GM21423 (cell line): ENCODE measurements at regions not wholly inside any gene's neighbourhood (a gene's known extent, or its start where the extent isn't known, plus 50 kb on each side); places are given as distances from the start of the nearest gene placed in this dataset.
"Not testable (repeated sequence)": the region's sequence is repeated elsewhere in the genome, so short reads cannot be mapped to it uniquely, and the experiment has no call there.

ENCODE experiments used
- ATAC-seq: cut with Tn5 transposase; IDR thresholded peaks from one replicate; pipeline ENCODE4 v1.9.1; 2021; ENCODE audit warnings: mild to moderate bottlenecking, moderate library complexity; ENCODE audit not compliant: unreplicated experiment

- no peak for ATAC-seq
Observed at GRCh38 chr7:19381321-19381720, 236.1 kb upstream of the FERD3L start.

GRCh38 chr7:19378345-19378714 is 233.1 kb upstream of the FERD3L start:
- no peak for ATAC-seq

GRCh38 chr7:19377611-19378344 is 232.6 kb upstream of the FERD3L start:
- no peak for ATAC-seq

- ATAC-seq: no peak
Observed at GRCh38 chr7:19376538-19376937, 231.3 kb upstream of the FERD3L start.

GRCh38 chr7:19375976-19376375 is 230.8 kb upstream of the FERD3L start:
- ATAC-seq: no peak

GRCh38 chr7:19373334-19373733 is 228.1 kb upstream of the FERD3L start:
- no peak for ATAC-seq

GRCh38 chr7:19369806-19370205 is 224.6 kb upstream of the FERD3L start:
- ATAC-seq: no peak

- ATAC-seq: no peak
Observed at GRCh38 chr7:19369182-19369581, 224.0 kb upstream of the FERD3L start.

- no peak for ATAC-seq
Observed at GRCh38 chr7:19368491-19368925, 223.3 kb upstream of the FERD3L start.

GRCh38 chr7:19364950-19365349 is 219.7 kb upstream of the FERD3L start:
- no peak for ATAC-seq

GRCh38 chr7:19362099-19362498 is 216.9 kb upstream of the FERD3L start:
- ATAC-seq: no peak

- ATAC-seq: no peak
Observed at GRCh38 chr7:19353180-19353579, 208.0 kb upstream of the FERD3L start.

GRCh38 chr7:19352305-19352695 is 207.1 kb upstream of the FERD3L start:
- no peak for ATAC-seq

GRCh38 chr7:19351341-19352304 is 206.4 kb upstream of the FERD3L start:
- ATAC-seq: no peak

GRCh38 chr7:19339512-19339911 is 194.3 kb upstream of the FERD3L start:
- no peak for ATAC-seq

- ATAC-seq: not testable (repeated sequence)
Observed at GRCh38 chr7:19338512-19338911, 193.3 kb upstream of the FERD3L start.

GRCh38 chr7:19336836-19337383 is 191.7 kb upstream of the FERD3L start:
- ATAC-seq: no peak

- ATAC-seq: no peak
Observed at GRCh38 chr7:19333706-19334105, 188.5 kb upstream of the FERD3L start.

- no peak for ATAC-seq
Observed at GRCh38 chr7:19327018-19327417, 181.8 kb upstream of the FERD3L start.

GRCh38 chr7:19322002-19322401 is 176.8 kb upstream of the FERD3L start:
- ATAC-seq: no peak

- no peak for ATAC-seq
Observed at GRCh38 chr7:19318287-19318686, 173.1 kb upstream of the FERD3L start.

- ATAC-seq: no peak
Observed at GRCh38 chr7:19317461-19317860, 172.2 kb upstream of the FERD3L start.
